SU-DHL-6 (cell line): ENCODE measurements at regions not wholly inside any gene's neighbourhood (a gene's known extent, or its start where the extent isn't known, plus 50 kb on each side); places are given as distances from the start of the nearest gene placed in this dataset.

ENCODE experiments used
- H2AFZ ChIP-seq: fragments of 200-600 bp; sonication (generic); 2 replicates; pipeline ENCODE4 v1.6.1; 2014; ENCODE audit warnings: low read depth, mild to moderate bottlenecking, moderate library complexity, mixed read lengths, antibody characterized with exemption, low read length; ENCODE audit not compliant: severe bottlenecking
- H3F3A ChIP-seq: fragments of 200-600 bp; shearing (Covaris generic); 2 replicates; pipeline ENCODE4 v1.6.0; 2016; ENCODE audit warnings: antibody characterized with exemption, mild to moderate bottlenecking; ENCODE audit not compliant: insufficient read depth
- H3K27ac ChIP-seq: fragments of 200-600 bp; sonication (generic); 2 replicates; pipeline ENCODE4 v1.5.1; 2016; ENCODE audit warnings: low read depth, mild to moderate bottlenecking, low read length, moderate library complexity, mixed read lengths
- H3K27me3 ChIP-seq: fragments of 200-600 bp; sonication (generic), shearing (Covaris generic); 2 replicates; pipeline ENCODE4 v1.6.0; 2014; ENCODE audit warnings: mild to moderate bottlenecking, low read length
- H3K36me3 ChIP-seq: fragments of 200-600 bp; sonication (generic); 2 replicates; pipeline ENCODE4 v1.6.1; 2014; ENCODE audit warnings: mild to moderate bottlenecking, low read length, mixed read lengths
- H3K4me2 ChIP-seq: fragments of 300-600, 200-600 bp; shearing (Covaris generic), sonication (generic); 2 replicates; pipeline ENCODE4 v1.6.0; 2014; ENCODE audit warnings: low read length, low read depth, mild to moderate bottlenecking; ENCODE audit not compliant: poor library complexity, severe bottlenecking
- H3K4me3 ChIP-seq: fragments of 200-600 bp; sonication (generic); 2 replicates; pipeline ENCODE4 v1.5.1; 2014; ENCODE audit warnings: antibody characterized with exemption, low read length, mild to moderate bottlenecking, mixed read lengths; ENCODE audit not compliant: insufficient read depth, poor library complexity, severe bottlenecking
- H3K79me2 ChIP-seq: fragments of 200-600 bp; sonication (generic); 2 replicates; pipeline ENCODE4 v1.6.1; 2014; ENCODE audit warnings: mild to moderate bottlenecking, low read length, moderate library complexity; ENCODE audit not compliant: insufficient read depth
- H3K9ac ChIP-seq: fragments of 200-600 bp; sonication (generic); 2 replicates; pipeline ENCODE4 v1.7.0; 2014; ENCODE audit warnings: mild to moderate bottlenecking, low read length
- H3K9me2 ChIP-seq: fragments of 200-600 bp; sonication (generic); replicated peaks from 2 replicates; pipeline ENCODE4 v1.6.1; 2014; ENCODE audit warnings: low read length; ENCODE audit not compliant: insufficient read depth
- H3K9me3 ChIP-seq: fragments of 200-600 bp; sonication (generic); 2 replicates; pipeline ENCODE4 v1.6.1; 2014; ENCODE audit warnings: low read length, mixed read lengths; ENCODE audit not compliant: insufficient read depth
- H4K20me1 ChIP-seq: fragments of 200-600 bp; sonication (generic); 2 replicates; pipeline ENCODE4 v1.6.1; 2014; ENCODE audit warnings: low read depth, mild to moderate bottlenecking, antibody characterized with exemption, low read length, moderate library complexity, mixed read lengths
- CTCF ChIP-seq: fragments of 200-600 bp; sonication (generic); IDR thresholded peaks from one replicate; pipeline ENCODE4 v1.5.1; 2017; ENCODE audit warnings: antibody characterized with exemption, mild to moderate bottlenecking, low read length, moderate library complexity; ENCODE audit not compliant: insufficient read depth, poor library complexity, severe bottlenecking
- EZH2phosphoT487 ChIP-seq: fragments of 200-600 bp; sonication (generic), shearing (Covaris generic); conservative IDR thresholded peaks from 2 replicates; pipeline ENCODE4 v1.6.1; 2018; ENCODE audit warnings: mild to moderate bottlenecking, antibody characterized with exemption, low read length, moderate library complexity, mixed read lengths

- no peaks in the 10 kb centered on the region for H3K36me3 ChIP-seq
- no peaks in the 10 kb centered on the region for H3K79me2 ChIP-seq
- H3K27ac ChIP-seq = no peak overlapping the region
- H3K9me3 ChIP-seq = 0 out of 2 replicates have a peak, but pooled peaks cover 2% of the 10 kb centered on the region
- H3F3A ChIP-seq = no peaks in the 10 kb centered on the region
- TF ChIP-seq EZH2phosphoT487 (no peak), CTCF (no peak)
- no peak overlapping the region for H3K4me2 ChIP-seq
- no peak overlapping the region for H3K4me3 ChIP-seq
- H4K20me1 ChIP-seq = no peaks in the 10 kb centered on the region
- no peaks in the 10 kb centered on the region for H3K9me2 ChIP-seq
- H3K27me3 ChIP-seq = no peaks in the 10 kb centered on the region
- H3K9ac ChIP-seq = no peak overlapping the region
- H2AFZ ChIP-seq = no peak overlapping the region
These were observed 62.3 kb upstream of the UQCRFS1 start for GRCh38 chr19:29275266-29275665.

GRCh38 chr19:29277102-29277501 is 64.2 kb upstream of the UQCRFS1 start:
- no peak overlapping the region for H3K9ac ChIP-seq
- H3F3A ChIP-seq = no peaks in the 10 kb centered on the region
- H3K9me3 ChIP-seq = 0 out of 2 replicates have a peak, but pooled peaks cover 4% of the 10 kb centered on the region
- no peak overlapping the region for H2AFZ ChIP-seq
- H4K20me1 ChIP-seq = no peaks in the 10 kb centered on the region
- H3K36me3 ChIP-seq = no peaks in the 10 kb centered on the region
- H3K4me2 ChIP-seq = no peak overlapping the region
- H3K79me2 ChIP-seq = no peaks in the 10 kb centered on the region
- TF ChIP-seq EZH2phosphoT487 = no peak
- no peak for TF ChIP-seq CTCF
- H3K9me2 ChIP-seq = no peaks in the 10 kb centered on the region
- no peak overlapping the region for H3K4me3 ChIP-seq
- no peaks in the 10 kb centered on the region for H3K27me3 ChIP-seq
- no peak overlapping the region for H3K27ac ChIP-seq

- Histone ChIP-seq H3F3A (no peaks in the 10 kb centered on the region), H3K27me3 (no peaks in the 10 kb centered on the region)
These were observed 65.8 kb upstream of the UQCRFS1 start for GRCh38 chr19:29278716-29279115.

More at GRCh38 chr19:29278716-29279115, 65.8 kb upstream of the UQCRFS1 start:
- no peaks in the 10 kb centered on the region for H3K79me2 ChIP-seq
- H3K9me2 ChIP-seq = no peaks in the 10 kb centered on the region
- TF ChIP-seq EZH2phosphoT487 = no peak
- TF ChIP-seq CTCF = no peak
- 0 out of 2 replicates have a peak, but pooled peaks cover 4% of the 10 kb centered on the region for H3K9me3 ChIP-seq
- H3K27ac ChIP-seq = no peak overlapping the region
- no peak overlapping the region for H3K4me3 ChIP-seq
- H3K4me2 ChIP-seq = no peak overlapping the region
- no peak overlapping the region for H2AFZ ChIP-seq
- no peaks in the 10 kb centered on the region for H4K20me1 ChIP-seq
- H3K9ac ChIP-seq = no peak overlapping the region
- no peaks in the 10 kb centered on the region for H3K36me3 ChIP-seq
